22Rv1 (cell line): ENCODE measurements at regions not wholly inside any gene's neighbourhood (a gene's known extent, or its start where the extent isn't known, plus 50 kb on each side); places are given as distances from the start of the nearest gene placed in this dataset.

ENCODE experiments used
- H3K27ac ChIP-seq: fragments of 450-650 bp; 2 replicates; pipeline ENCODE4 v1.5.1; 2017
- ZFX ChIP-seq: fragments of 450-650 bp; IDR thresholded peaks from 2 replicates; pipeline ENCODE4 v1.6.1; 2017; ENCODE audit warnings: antibody characterized with exemption, borderline replicate concordance
- TF ChIP-seq, protein P1 (sequence below): fragments of 450-650 bp; IDR thresholded peaks from 2 replicates; pipeline ENCODE4 v1.5.1; 2017; ENCODE audit warnings: mild to moderate bottlenecking

DNA sequence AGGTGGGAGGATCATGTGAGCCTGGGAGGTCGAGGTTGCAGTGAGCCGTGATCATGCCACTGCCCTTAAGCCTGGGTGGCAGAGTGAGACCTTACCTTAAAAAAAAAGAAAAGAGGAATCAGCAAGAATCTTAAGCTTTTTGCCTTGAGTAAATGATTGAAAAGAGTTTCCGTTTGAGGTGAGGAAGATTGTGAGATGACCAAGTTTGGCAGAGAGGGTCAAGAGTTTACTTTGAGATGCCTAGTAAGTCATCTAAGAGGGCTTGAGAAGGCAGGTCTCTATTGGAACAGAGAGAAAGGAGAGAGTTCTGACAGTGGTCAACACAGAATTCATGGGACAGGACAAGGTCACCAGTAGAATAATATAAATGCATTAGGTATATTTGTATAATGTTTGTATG lies 572.1 kb downstream of the TLE4 start:
- TF ChIP-seq ZFX, result no peak
- TF ChIP-seq, protein P1, sequence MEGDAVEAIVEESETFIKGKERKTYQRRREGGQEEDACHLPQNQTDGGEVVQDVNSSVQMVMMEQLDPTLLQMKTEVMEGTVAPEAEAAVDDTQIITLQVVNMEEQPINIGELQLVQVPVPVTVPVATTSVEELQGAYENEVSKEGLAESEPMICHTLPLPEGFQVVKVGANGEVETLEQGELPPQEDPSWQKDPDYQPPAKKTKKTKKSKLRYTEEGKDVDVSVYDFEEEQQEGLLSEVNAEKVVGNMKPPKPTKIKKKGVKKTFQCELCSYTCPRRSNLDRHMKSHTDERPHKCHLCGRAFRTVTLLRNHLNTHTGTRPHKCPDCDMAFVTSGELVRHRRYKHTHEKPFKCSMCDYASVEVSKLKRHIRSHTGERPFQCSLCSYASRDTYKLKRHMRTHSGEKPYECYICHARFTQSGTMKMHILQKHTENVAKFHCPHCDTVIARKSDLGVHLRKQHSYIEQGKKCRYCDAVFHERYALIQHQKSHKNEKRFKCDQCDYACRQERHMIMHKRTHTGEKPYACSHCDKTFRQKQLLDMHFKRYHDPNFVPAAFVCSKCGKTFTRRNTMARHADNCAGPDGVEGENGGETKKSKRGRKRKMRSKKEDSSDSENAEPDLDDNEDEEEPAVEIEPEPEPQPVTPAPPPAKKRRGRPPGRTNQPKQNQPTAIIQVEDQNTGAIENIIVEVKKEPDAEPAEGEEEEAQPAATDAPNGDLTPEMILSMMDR, result no peak
- no peak overlapping the region for H3K27ac ChIP-seq

DNA sequence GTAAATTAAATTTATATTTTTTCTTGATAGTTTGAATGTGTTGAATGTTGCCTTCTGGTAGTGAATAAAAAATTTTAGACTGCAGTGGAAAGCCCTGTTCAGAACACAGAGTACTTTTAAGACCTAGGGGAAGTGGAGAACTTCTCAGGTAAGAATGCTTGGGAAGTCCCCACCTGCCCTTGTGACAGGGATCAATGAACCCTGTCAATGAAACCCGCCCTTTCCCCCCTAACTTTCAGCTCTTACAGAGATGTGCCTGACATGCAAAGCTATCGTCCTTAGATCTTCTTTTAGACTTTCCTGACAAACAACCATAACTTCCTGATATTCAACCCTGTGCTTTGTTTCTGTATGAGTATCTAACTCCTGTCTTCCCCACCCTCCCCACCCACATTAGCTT lies 562.7 kb downstream of the TLE4 start:
- H3K27ac ChIP-seq, result no peak overlapping the region
- TF ChIP-seq, protein P1, result no peak
- TF ChIP-seq ZFX, result no peak

DNA sequence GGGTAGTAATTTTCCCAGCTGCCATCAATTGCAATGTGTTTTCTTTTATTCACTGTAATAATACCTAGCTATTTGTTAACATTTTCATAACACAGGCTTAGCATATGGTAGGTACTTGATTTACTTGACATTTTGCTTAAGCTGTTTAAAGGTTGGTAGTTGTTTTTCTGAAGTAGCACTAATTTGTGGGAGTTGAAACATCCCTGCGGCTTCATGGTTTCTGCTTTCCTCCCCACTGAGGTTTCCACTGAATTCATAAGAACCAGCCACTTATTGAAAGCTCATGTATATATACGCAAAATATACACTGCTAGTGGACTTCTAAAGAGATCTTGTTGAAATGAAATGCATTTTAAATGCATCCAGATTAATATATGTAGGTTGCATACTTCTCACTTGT lies 559.9 kb downstream of the TLE4 start:
- TF ChIP-seq, protein P1, result no peak
- no peak for TF ChIP-seq ZFX
- H3K27ac ChIP-seq, result no peak overlapping the region

DNA sequence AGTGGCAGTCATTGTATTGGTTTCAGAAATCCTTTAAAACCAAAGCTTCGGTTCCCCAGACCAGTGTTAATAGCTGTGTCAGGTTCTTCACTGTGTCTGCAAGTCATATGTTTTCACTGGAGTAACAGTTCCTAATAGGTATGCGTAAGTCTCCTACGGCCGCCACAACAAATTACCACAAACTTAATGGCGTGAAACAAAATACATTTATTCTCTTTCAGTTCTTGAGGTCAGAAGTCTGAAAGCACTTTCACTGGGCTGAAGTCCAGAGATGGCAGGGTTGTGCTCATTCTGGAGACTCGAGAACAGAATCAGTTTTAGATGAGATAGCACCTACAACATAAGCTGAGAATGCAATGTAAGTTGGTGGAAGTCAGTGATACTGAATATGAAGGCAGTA lies 556.2 kb downstream of the TLE4 start:
- no peak overlapping the region for H3K27ac ChIP-seq
- no peak for TF ChIP-seq ZFX
- TF ChIP-seq, protein P1, result no peak

DNA sequence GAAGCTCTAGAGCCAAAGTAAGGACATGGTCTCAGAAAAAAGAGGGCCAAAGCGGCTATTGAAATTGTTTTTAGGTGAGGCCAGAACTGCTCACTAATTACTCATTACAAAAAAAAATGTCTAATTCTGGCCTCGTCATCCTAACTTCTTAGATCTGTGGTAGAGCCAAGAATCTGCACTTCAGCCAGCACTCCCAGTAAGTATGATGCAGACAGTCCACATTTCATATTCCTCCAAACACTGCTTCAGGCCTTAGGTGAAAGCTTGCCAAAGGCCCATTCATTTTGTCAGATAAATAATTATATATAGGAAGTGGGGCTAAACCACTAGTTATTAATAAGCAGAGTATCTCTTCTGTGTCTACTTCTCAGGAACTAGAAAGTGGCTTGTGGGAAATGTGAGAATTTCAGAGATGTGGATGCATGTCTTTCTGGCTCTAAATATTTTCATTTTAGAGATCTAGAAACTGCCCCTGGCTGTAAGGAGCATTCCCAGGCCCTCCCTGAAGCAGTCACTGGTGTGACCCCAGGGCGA lies 554.0 kb downstream of the TLE4 start:
- no peak for TF ChIP-seq ZFX
- TF ChIP-seq, protein P1, result no peak

DNA sequence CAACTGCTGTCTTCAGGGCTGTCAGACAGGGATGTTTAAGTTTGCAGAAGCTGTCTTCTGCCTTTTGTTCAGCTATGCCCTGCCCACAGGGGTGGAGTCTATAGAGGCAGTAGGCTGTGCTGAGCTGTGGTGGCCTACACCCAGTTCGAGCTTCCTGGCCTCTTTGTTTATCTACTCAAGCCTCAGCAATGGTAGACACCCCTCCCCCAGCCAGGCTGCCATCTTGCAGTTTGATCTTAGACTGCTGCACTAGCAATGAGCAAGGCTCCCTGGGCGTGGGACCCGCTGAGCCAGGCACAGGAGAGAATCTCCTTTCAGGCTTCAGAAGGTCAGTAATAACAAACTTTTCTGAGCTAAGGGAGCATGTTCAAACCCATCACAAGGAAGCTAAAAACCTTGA lies 545.3 kb downstream of the TLE4 start:
- TF ChIP-seq, protein P1, result no peak
- no peak for TF ChIP-seq ZFX
- H3K27ac ChIP-seq, result no peak overlapping the region

More for the DNA sequence above, 554.0 kb downstream of the TLE4 start:
- H3K27ac ChIP-seq, result no peak overlapping the region

DNA sequence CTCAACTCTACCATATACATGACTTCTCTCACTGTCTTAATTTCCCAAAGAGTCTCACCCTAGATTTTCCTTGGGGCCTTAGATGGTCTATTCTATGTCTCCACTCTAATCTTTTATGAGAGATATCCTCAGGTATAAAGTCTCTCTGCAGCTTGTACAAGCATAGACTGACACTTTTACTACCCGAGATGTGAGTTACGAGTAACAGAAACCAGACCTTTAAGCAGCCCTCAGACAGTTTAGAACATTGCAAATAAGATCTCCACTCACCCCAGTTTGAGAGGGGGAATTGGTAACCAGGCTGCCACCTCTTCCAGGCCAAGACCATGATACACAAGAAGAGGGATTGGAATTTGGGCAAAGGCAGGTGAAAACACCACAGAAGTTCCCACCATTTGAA lies 542.5 kb downstream of the TLE4 start:
- no peak overlapping the region for H3K27ac ChIP-seq
- TF ChIP-seq ZFX, result no peak
- TF ChIP-seq, protein P1, result no peak
